Spleen (tissue), 11 donors: ENCODE measurements at regions not wholly inside any gene's neighbourhood (a gene's known extent, or its start where the extent isn't known, plus 50 kb on each side); places are given as distances from the start of the nearest gene placed in this dataset.
A peak's percentile ranks its signal among the peaks of the same experiment; 100 is the strongest.

Experiments
- DNase-seq: peaks from one replicate; pipeline ENCODE4 v3.0.0-alpha.2; 2020
- H3K27ac ChIP-seq, 8 donors: fragments of 200-600 bp; sonication (generic) in 7 of 8; 1 replicate in 4 of 8; 2 replicates in 4 of 8; pipeline versions ENCODE4 v1.5.0 to v1.8.0; 2016 to 2021; ENCODE audit warnings: inconsistent platforms in 4 of 8, mild to moderate bottlenecking in 4 of 8, moderate library complexity in 1 of 8
- H3K27me3 ChIP-seq, 7 donors: fragments of 200-600 bp; sonication (generic) in 6 of 7; replicated peaks in 1 of 7; 1 replicate in 4 of 7; 2 replicates in 3 of 7; pipeline versions ENCODE4 v1.5.0 to v1.8.0; 2016 to 2021; ENCODE audit warnings: inconsistent platforms in 3 of 7, mild to moderate bottlenecking in 1 of 7
- H3K36me3 ChIP-seq, 6 donors: fragments of 200-600 bp; sonication (generic) in 5 of 6; 1 replicate in 4 of 6; 2 replicates in 2 of 6; pipeline versions ENCODE4 v1.5.0 to v1.8.0; 2016 to 2021; ENCODE audit warnings: inconsistent platforms in 2 of 6
- H3K4me1 ChIP-seq, 6 donors: fragments of 200-600 bp; sonication (generic) in 5 of 6; 1 replicate in 3 of 6; 2 replicates in 3 of 6; pipeline versions ENCODE4 v1.5.0 to v1.8.0; 2016 to 2021; ENCODE audit warnings: inconsistent platforms in 3 of 6
- H3K4me3 ChIP-seq, 8 donors: fragments of 200-600 bp; sonication (generic) in 7 of 8; 1 replicate in 4 of 8; 2 replicates in 4 of 8; pipeline versions ENCODE4 v1.5.0 to v1.8.0; 2016 to 2021; ENCODE audit warnings: inconsistent platforms in 4 of 8, mild to moderate bottlenecking in 4 of 8, moderate library complexity in 2 of 8
- H3K9me3 ChIP-seq, 8 donors: fragments of 200-600 bp; sonication (generic) in 7 of 8; 1 replicate in 4 of 8; 2 replicates in 4 of 8; pipeline versions ENCODE4 v1.5.0 to v1.8.0; 2016 to 2021; ENCODE audit warnings: inconsistent platforms in 4 of 8
- POLR2A ChIP-seq, 3 donors: fragments of 450-650 bp; IDR thresholded peaks; one replicate each; pipeline ENCODE4 v1.5.1; 2017; ENCODE audit warnings: antibody characterized with exemption in 3 of 3, mild to moderate bottlenecking in 1 of 3
- POLR2AphosphoS5 ChIP-seq, 3 donors: sonication (generic); formaldehyde crosslinking; IDR thresholded peaks; one replicate each; pipeline ENCODE4 v1.5.1; 2017; ENCODE audit warnings: antibody characterized with exemption in 3 of 3
- WGBS, 5 donors: extraction: QIAGEN DNeasy Blood & Tissue Kit in 3 of 5; methylation state at CpG; one replicate each; pipeline versions ENCODE4 v1.1.5 to v1.1.7; 2013 to 2018; 5-methylcytosine and 5-hydroxymethylcytosine counted together
- intact Hi-C: fragments of 100-400 bp; cut with DNase I; formaldehyde crosslinking; loops from one replicate; pipeline ENCODE4 v1.15.0; 2023; ENCODE audit warnings: low total_unique reads
- TF ChIP-seq, protein P1 (sequence below), 11 experiments: fragments of 200-600 bp in 7 of 11; fragments of 450-650 bp in 4 of 11; sonication (generic) in 4 of 11; IDR thresholded peaks in 8 of 11; conservative IDR thresholded peaks in 3 of 11; 1 replicate in 7 of 11; 2 replicates in 4 of 11; pipeline versions ENCODE4 v1.4.0 to v1.8.0; 2016 to 2021; ENCODE audit warnings: antibody characterized with exemption in 11 of 11, inconsistent platforms in 4 of 11, mild to moderate bottlenecking in 1 of 11
- donor health status: healthy with polysubstance abuse.
- donor health status: DM: no; HTN: no; CAD: no; lungs with moderate emphysema.
- donor health status: DM: no; HTN: no; CAD: no.
- donor health status: Bipolar disorder and iron deficiency.
- donor health status: healthy.
- donor health status: DM: no; HTN: no; CAD: no.
- donor health status: DM: yes; HTN: yes; CAD: no.

DNA sequence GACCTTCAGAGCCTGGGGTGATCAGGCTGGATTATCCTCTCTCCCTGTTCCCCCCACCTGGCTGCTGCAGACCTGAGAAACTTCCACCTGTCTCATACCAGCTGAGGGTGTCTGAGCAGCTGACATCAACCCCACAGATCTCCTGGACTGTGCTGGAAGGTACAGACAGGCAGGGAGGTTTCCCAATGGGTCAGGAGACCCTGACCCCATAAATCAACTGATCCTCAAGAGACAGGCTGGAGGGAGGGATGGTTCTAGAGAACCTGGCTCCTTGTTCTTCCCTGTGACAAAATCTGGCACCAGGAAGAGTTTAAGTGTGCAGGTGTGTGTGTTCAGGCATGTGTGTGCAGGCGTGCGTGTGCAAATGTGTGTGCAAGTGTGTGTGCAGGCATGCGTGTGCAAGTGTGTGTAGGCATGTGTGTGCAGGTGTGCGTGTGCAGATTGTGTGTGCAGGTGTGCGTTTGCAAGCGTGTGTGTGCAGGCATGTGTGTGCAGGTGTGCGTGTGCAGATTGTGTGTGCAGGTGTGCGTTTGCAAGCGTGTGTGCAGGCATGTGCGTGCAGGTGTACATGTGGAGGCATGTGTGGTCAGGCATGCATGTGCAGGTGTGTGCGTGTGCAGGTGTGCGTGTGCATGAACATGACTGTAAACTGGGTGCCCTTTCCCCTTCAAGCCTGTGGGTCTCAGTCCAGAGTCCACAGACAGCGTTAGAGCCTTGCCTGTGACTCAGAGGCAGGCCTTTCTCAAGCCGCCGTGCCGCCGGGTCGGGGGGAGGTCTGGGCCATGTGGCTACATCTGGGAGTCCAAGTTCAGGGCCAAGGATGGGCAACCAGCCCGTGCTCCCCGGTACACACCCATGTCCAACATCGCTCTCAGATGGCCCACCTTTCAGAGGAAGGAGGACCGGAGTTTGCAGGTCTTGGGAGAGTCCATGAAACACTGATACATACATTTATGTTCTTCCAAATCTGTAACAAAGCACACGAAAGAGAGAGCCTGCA lies 50.1 kb upstream of the ELN start:
- peak; percentile 47 for DNase-seq
- TF ChIP-seq POLR2A (IDR thresholded peaks at IDR 0.05) (no peak), POLR2AphosphoS5 (IDR thresholded peaks at IDR 0.05) (no peak)
- TF ChIP-seq, protein P1, sequence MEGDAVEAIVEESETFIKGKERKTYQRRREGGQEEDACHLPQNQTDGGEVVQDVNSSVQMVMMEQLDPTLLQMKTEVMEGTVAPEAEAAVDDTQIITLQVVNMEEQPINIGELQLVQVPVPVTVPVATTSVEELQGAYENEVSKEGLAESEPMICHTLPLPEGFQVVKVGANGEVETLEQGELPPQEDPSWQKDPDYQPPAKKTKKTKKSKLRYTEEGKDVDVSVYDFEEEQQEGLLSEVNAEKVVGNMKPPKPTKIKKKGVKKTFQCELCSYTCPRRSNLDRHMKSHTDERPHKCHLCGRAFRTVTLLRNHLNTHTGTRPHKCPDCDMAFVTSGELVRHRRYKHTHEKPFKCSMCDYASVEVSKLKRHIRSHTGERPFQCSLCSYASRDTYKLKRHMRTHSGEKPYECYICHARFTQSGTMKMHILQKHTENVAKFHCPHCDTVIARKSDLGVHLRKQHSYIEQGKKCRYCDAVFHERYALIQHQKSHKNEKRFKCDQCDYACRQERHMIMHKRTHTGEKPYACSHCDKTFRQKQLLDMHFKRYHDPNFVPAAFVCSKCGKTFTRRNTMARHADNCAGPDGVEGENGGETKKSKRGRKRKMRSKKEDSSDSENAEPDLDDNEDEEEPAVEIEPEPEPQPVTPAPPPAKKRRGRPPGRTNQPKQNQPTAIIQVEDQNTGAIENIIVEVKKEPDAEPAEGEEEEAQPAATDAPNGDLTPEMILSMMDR (IDR thresholded peaks at IDR 0.05 in 8 of 11, conservative IDR thresholded peaks at IDR 0.05 in 3 of 11): no peak
- H3K4me3 ChIP-seq: no peak overlapping the region
- H3K27me3 ChIP-seq: no peaks in the 10 kb centered on the region
- no peak overlapping the region for H3K27ac ChIP-seq
- WGBS, 5 donors: 87 to 92% (median 90%) methylated on average over 18 to 23 of the region's 23 CpGs
- no peaks in the 10 kb centered on the region for H3K9me3 ChIP-seq
- intact Hi-C loops: no loop called here
- H3K36me3 ChIP-seq: no peaks in the 10 kb centered on the region
- peaks cover 0 to 20% (median 8%) of the 10 kb centered on the region in 6 donors for H3K4me1 ChIP-seq
